PC-9 (cell line): ENCODE measurements at regions not wholly inside any gene's neighbourhood (a gene's known extent, or its start where the extent isn't known, plus 50 kb on each side); places are given as distances from the start of the nearest gene placed in this dataset.

ENCODE experiments used
- BruUV-seq: library from RNA; stranded (reverse); fragments of 400-500 nt; replicated peaks from 2 replicates; lab custom pipeline; 2021; lab: Mats Ljungman, UMichigan
- CTCF ChIA-PET: fragments of 300-600 bp; sonication (Branson Sonifier 250); formaldehyde crosslinking; loops from one replicate; lab custom pipeline; 2022; ENCODE audit warnings: antibody characterized with exemption; lab: Charles Lee
- POLR2A ChIA-PET: fragments of 300-600 bp; sonication (Branson Sonifier 250); formaldehyde crosslinking; loops from one replicate; lab custom pipeline; 2022; ENCODE audit warnings: antibody characterized with exemption; ENCODE audit not compliant: unreplicated experiment; lab: Charles Lee
- DNase-seq, 2 experiments: peaks; one replicate each; pipeline versions ENCODE4 v3.0.0 to v3.0.0-alpha.2; 2015 to 2022; ENCODE audit warnings: mixed read lengths in 1 of 2
- H2AFZ ChIP-seq: fragments of 200-600 bp; sonication (generic); 2 replicates; pipeline ENCODE4 v1.8.1; 2017; ENCODE audit warnings: antibody characterized with exemption
- H3F3A ChIP-seq: fragments of 200-600 bp; sonication (generic); 2 replicates; pipeline ENCODE4 v1.8.1; 2017; ENCODE audit warnings: antibody characterized with exemption, mild to moderate bottlenecking, low read depth; ENCODE audit not compliant: insufficient read depth
- H3K27ac ChIP-seq: fragments of 200-600 bp; sonication (generic); 2 replicates; pipeline ENCODE4 v1.6.1; 2016; ENCODE audit warnings: mixed run types
- H3K27me3 ChIP-seq: fragments of 200-600 bp; sonication (generic); 2 replicates; pipeline ENCODE4 v1.6.1; 2016; ENCODE audit warnings: low read depth, mixed run types; ENCODE audit not compliant: insufficient read depth
- H3K36me3 ChIP-seq: fragments of 200-600 bp; sonication (generic); 2 replicates; pipeline ENCODE4 v1.6.1; 2016; ENCODE audit warnings: low read depth, mixed run types
- H3K4me1 ChIP-seq: fragments of 200-600 bp; sonication (generic); replicated peaks from 2 replicates; pipeline ENCODE4 v1.6.1; 2016; ENCODE audit warnings: mixed run types; ENCODE audit not compliant: insufficient read depth
- H3K4me2 ChIP-seq: fragments of 200-600 bp; sonication (generic); 2 replicates; pipeline ENCODE4 v1.6.1; 2017; ENCODE audit warnings: mixed run types
- H3K4me3 ChIP-seq: fragments of 200-600 bp; sonication (generic); 2 replicates; pipeline ENCODE4 v1.6.1; 2016; ENCODE audit warnings: mixed run types
- H3K79me2 ChIP-seq: fragments of 200-600 bp; sonication (generic); 2 replicates; pipeline ENCODE4 v1.6.1; 2017; ENCODE audit warnings: low read depth, mixed run types
- H3K9me2 ChIP-seq: fragments of 200-600 bp; sonication (generic); 2 replicates; pipeline ENCODE4 v1.8.1; 2017; ENCODE audit warnings: mild to moderate bottlenecking; ENCODE audit not compliant: insufficient read depth
- H3K9me3 ChIP-seq: fragments of 200-600 bp; sonication (generic); 2 replicates; pipeline ENCODE4 v1.8.1; 2016; ENCODE audit warnings: low read depth; ENCODE audit not compliant: insufficient read depth
- H4K20me1 ChIP-seq: fragments of 200-600 bp; sonication (generic); 2 replicates; pipeline ENCODE4 v1.8.1; 2017; ENCODE audit not compliant: insufficient read depth
- CTCF ChIP-seq: fragments of 200-600 bp; sonication (generic); conservative IDR thresholded peaks from 2 replicates; pipeline ENCODE4 v1.6.1; 2017; ENCODE audit warnings: mixed run types, antibody characterized with exemption, mild to moderate bottlenecking, moderate library complexity
- EZH2 ChIP-seq: fragments of 200-600 bp; sonication (generic); IDR thresholded peaks from 2 replicates; pipeline ENCODE4 v1.8.0; 2017; ENCODE audit warnings: antibody characterized with exemption, low read depth
- intact Hi-C: fragments of 100-400 bp; cut with micrococcal nuclease; formaldehyde crosslinking; loops from one replicate; pipeline ENCODE4 v1.10.0; 2022; ENCODE audit not compliant: unreplicated experiment

GRCh38 chr4:23233596-23233995, 540.9 kb downstream of the GBA3 start:
- H3K4me3 ChIP-seq: no peak overlapping the region
- TF ChIP-seq EZH2: no peak
- TF ChIP-seq CTCF: no peak
- CTCF ChIA-PET: no interaction called here
- no peaks in the 10 kb centered on the region for H3K9me2 ChIP-seq
- no peaks in the 10 kb centered on the region for H3K27me3 ChIP-seq
- no peaks in the 10 kb centered on the region for H3F3A ChIP-seq
- POLR2A ChIA-PET: no interaction called here
- no peak overlapping the region for H3K4me2 ChIP-seq
- intact Hi-C loops: no loop called here
- H3K36me3 ChIP-seq: no peaks in the 10 kb centered on the region
- DNase-seq: no peak
- H4K20me1 ChIP-seq: no peaks in the 10 kb centered on the region
- no peaks in the 10 kb centered on the region for H3K79me2 ChIP-seq
- H3K9me3 ChIP-seq: no peaks in the 10 kb centered on the region
- no TSS peak for BruUV-seq
- no peak overlapping the region for H2AFZ ChIP-seq
- no peak overlapping the region for H3K27ac ChIP-seq
- H3K4me1 ChIP-seq: no peaks in the 10 kb centered on the region

GRCh38 chr4:23232987-23233386, 540.2 kb downstream of the GBA3 start:
- H3K27ac ChIP-seq: no peak overlapping the region

GRCh38 chr4:23225564-23225963, 532.8 kb downstream of the GBA3 start:
- Histone ChIP-seq H3K4me3 (no peak overlapping the region), H2AFZ (no peak overlapping the region), H3K36me3 (no peaks in the 10 kb centered on the region), H3K27ac (no peak overlapping the region), H3K4me2 (no peak overlapping the region), H3K4me1 (no peaks in the 10 kb centered on the region), H3K27me3 (no peaks in the 10 kb centered on the region), H3K9me2 (no peaks in the 10 kb centered on the region; the same call in 1 of the 2 replicates), H4K20me1 (no peaks in the 10 kb centered on the region), H3F3A (no peaks in the 10 kb centered on the region), H3K9me3 (no peaks in the 10 kb centered on the region), H3K79me2 (no peaks in the 10 kb centered on the region)
- intact Hi-C loops: no loop called here
- POLR2A ChIA-PET: no interaction called here
- BruUV-seq: no TSS peak
- TF ChIP-seq CTCF (no peak), EZH2 (no peak)
- no peak for DNase-seq
- CTCF ChIA-PET: no interaction called here

More at GRCh38 chr4:23232987-23233386, 540.2 kb downstream of the GBA3 start:
- H3K9me2 ChIP-seq: no peaks in the 10 kb centered on the region
- no peak overlapping the region for H3K4me3 ChIP-seq
- no peak overlapping the region for H3K4me2 ChIP-seq
- H3K9me3 ChIP-seq: no peaks in the 10 kb centered on the region
- H3K27me3 ChIP-seq: no peaks in the 10 kb centered on the region
- intact Hi-C loops: no loop called here
- H3K4me1 ChIP-seq: no peaks in the 10 kb centered on the region
- no peak for DNase-seq
- no peak overlapping the region for H2AFZ ChIP-seq
- no peaks in the 10 kb centered on the region for H3K36me3 ChIP-seq
- ChIA-PET CTCF (no interaction called here), POLR2A (no interaction called here)
- no peaks in the 10 kb centered on the region for H3K79me2 ChIP-seq
- H3F3A ChIP-seq: no peaks in the 10 kb centered on the region
- BruUV-seq: no TSS peak
- no peaks in the 10 kb centered on the region for H4K20me1 ChIP-seq
- no peak for TF ChIP-seq CTCF
- no peak for TF ChIP-seq EZH2
